ENCODE measurements at regions not wholly inside any gene's neighbourhood (a gene's known extent, or its start where the extent isn't known, plus 50 kb on each side); places are given as distances from the start of the nearest gene placed in this dataset.

- DNase-seq, result no peak
- Mint-ChIP-seq H3K4me3 (no peak overlapping the region), H3K27me3 (peaks cover 46% of the 10 kb centered on the region), H3K9me3 (no peaks in the 10 kb centered on the region), H3K4me1 (peaks cover 2% of the 10 kb centered on the region), H3K36me3 (ENCODE audit: low read depth) (no peaks in the 10 kb centered on the region), H3K27ac (no peak overlapping the region)
- POLR2A ChIA-PET, result no interaction called here
- ATAC-seq (ENCODE audit: low read depth), result no peak
- TF ChIP-seq, protein P1, sequence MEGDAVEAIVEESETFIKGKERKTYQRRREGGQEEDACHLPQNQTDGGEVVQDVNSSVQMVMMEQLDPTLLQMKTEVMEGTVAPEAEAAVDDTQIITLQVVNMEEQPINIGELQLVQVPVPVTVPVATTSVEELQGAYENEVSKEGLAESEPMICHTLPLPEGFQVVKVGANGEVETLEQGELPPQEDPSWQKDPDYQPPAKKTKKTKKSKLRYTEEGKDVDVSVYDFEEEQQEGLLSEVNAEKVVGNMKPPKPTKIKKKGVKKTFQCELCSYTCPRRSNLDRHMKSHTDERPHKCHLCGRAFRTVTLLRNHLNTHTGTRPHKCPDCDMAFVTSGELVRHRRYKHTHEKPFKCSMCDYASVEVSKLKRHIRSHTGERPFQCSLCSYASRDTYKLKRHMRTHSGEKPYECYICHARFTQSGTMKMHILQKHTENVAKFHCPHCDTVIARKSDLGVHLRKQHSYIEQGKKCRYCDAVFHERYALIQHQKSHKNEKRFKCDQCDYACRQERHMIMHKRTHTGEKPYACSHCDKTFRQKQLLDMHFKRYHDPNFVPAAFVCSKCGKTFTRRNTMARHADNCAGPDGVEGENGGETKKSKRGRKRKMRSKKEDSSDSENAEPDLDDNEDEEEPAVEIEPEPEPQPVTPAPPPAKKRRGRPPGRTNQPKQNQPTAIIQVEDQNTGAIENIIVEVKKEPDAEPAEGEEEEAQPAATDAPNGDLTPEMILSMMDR (IDR thresholded peaks at IDR 0.05), result no peak
- intact Hi-C loops (cut with micrococcal nuclease), result no loop called here
- CTCF ChIA-PET, result no interaction called here
These were observed 352.5 kb downstream of the FOXL1 start for GRCh38 chr16:86930663-86931373.

GRCh38 chr16:86931410-86931941 lies 353.1 kb downstream of the FOXL1 start:
- no peak overlapping the region for H3K27ac Mint-ChIP-seq
- DNase-seq, result no peak
- intact Hi-C loops (cut with micrococcal nuclease), result no loop called here
- no peaks in the 10 kb centered on the region for H3K36me3 Mint-ChIP-seq (ENCODE audit: low read depth)
- ATAC-seq (ENCODE audit: low read depth), result no peak
- ChIA-PET POLR2A (no interaction called here), CTCF (no interaction called here)
- TF ChIP-seq, protein P1 (IDR thresholded peaks at IDR 0.05), result no peak
- peaks cover 46% of the 10 kb centered on the region for H3K27me3 Mint-ChIP-seq
- H3K9me3 Mint-ChIP-seq, result no peaks in the 10 kb centered on the region
- H3K4me3 Mint-ChIP-seq, result no peak overlapping the region
- H3K4me1 Mint-ChIP-seq, result peaks cover 2% of the 10 kb centered on the region

DNA sequence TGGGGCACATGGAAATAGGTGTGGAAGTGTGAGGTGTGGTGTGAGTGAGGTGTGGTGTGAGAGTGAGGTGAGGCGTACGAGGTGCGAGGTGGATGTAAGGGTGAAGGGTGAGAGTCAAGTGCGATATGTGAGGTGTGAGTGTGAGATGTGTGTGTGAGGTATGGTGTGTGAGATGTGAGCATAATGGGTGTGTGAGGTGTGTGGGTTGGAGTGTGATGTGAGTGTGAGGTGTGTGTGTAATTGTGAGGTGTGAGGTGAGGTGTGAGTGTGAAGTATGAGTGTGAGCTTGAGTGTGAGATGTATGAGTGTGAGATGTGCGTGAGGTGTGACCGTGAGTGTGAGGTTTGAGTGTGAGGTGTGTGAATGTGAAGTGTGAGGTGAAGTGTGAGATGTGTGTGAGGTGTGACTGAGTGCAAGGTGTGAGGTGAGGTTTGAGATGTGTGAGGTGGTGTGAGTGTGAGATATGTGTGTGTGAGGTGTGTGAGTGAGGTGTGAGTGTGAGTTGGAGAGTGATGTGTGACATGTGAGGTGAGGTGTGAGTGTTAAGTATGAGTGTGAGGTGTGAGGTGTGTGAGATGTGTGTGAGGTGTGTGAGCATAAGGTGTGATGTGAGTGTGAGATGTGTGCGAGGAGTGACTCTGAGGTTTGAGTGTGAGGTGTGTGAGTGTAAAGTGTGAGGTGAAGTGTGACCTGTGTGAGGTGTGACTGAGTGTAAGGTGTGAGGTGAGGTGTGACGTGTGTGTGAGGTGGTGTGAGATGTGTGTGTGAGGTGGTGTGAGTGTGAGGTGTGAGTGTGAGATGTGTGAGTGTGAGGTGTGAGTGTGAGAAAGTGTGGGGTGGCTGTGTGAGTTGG lies 354.0 kb downstream of the FOXL1 start:
- CTCF ChIA-PET, result no interaction called here
- no peaks in the 10 kb centered on the region for H3K36me3 Mint-ChIP-seq (ENCODE audit: low read depth)
- H3K9me3 Mint-ChIP-seq, result peaks cover 4% of the 10 kb centered on the region
- ATAC-seq (ENCODE audit: low read depth) (no peak), DNase-seq (no peak)
- H3K4me3 Mint-ChIP-seq, result no peak overlapping the region
- intact Hi-C loops (cut with micrococcal nuclease), result no loop called here
- H3K4me1 Mint-ChIP-seq, result peaks cover 2% of the 10 kb centered on the region
- H3K27ac Mint-ChIP-seq, result no peak overlapping the region
- H3K27me3 Mint-ChIP-seq, result peaks cover 51% of the 10 kb centered on the region
- POLR2A ChIA-PET, result no interaction called here
- TF ChIP-seq, protein P1 (IDR thresholded peaks at IDR 0.05), result no peak

DNA sequence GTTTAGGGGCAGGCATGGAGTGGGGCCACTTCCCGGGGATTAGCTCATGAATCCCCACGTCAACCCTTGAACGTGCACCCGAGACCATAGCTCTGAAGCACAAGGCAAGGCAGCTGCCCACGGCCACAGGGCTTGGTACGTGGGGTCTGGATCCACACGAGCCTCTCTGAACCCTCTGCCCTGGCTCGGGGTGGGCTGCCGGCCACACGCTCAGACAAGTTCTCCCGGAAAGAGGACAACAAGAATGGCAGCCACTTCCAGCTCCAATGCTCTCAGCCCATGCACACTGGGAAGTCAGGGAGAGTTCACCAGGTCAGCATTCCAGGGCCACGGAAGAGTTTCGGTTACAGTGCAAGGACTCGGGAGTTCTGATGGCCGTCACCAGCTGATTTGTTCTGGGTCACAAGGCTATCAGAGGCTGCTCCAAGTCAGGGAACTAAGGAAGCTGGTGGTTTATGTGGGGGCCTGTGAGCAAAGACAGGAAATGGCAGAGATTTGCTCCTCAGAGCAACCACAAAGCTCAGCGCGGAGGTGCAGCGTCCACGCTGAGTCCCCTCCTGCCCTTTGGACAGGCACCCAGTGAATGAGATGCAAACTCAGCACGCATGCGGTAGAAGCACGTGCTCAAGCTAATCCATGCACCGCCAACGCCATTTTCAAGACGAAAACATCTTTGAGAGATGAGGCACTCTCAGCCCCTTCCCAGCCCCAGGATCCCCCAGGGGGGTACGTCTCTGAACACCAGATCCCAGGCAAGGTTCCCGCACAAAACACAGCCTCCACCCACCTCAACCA lies 356.4 kb downstream of the FOXL1 start:
- ATAC-seq (ENCODE audit: low read depth), result no peak
- Mint-ChIP-seq H3K27ac (no peak overlapping the region), H3K4me1 (no peaks in the 10 kb centered on the region), H3K4me3 (no peak overlapping the region), H3K9me3 (peaks cover 9% of the 10 kb centered on the region), H3K27me3 (peaks cover 33% of the 10 kb centered on the region), H3K36me3 (ENCODE audit: low read depth) (no peaks in the 10 kb centered on the region)
- ChIA-PET POLR2A (no interaction called here), CTCF (no interaction called here)
- TF ChIP-seq, protein P1 (IDR thresholded peaks at IDR 0.05), result no peak
- DNase-seq, result no peak
- intact Hi-C loops (cut with micrococcal nuclease), result no loop called here

Data from activated B cell treated with CpG ODN at 0.5 μM for 24 hours (primary cell).